GM12891 (cell line): ENCODE measurements at regions not wholly inside any gene's neighbourhood (a gene's known extent, or its start where the extent isn't known, plus 50 kb on each side); places are given as distances from the start of the nearest gene placed in this dataset.

Experiments used
- POLR2A ChIP-seq: IDR thresholded peaks from 2 replicates; pipeline ENCODE4 v1.6.1; 2011; ENCODE audit warnings: low read depth, low read length, control low read depth
- POLR2AphosphoS5 ChIP-seq: IDR thresholded peaks from 2 replicates; pipeline ENCODE4 v1.6.1; 2011; ENCODE audit warnings: low read depth, low read length, control low read depth

- TF ChIP-seq POLR2AphosphoS5 (no peak), POLR2A (no peak)
Observed at GRCh38 chr16:86959091-86959651, 358.0 kb downstream of the C16orf95 start.
